NOMO-1 treated with dmso at 0.1 percent for 144 hours (cell line): ENCODE measurements at regions not wholly inside any gene's neighbourhood (a gene's known extent, or its start where the extent isn't known, plus 50 kb on each side); places are given as distances from the start of the nearest gene placed in this dataset.
A peak's percentile ranks its signal among the peaks of the same experiment; 100 is the strongest.

ENCODE experiments used
- DNase-seq: peaks from one replicate; lab custom pipeline; 2025; ENCODE audit not compliant: unreplicated experiment; lab: John Stamatoyannopoulos, UW

DNA sequence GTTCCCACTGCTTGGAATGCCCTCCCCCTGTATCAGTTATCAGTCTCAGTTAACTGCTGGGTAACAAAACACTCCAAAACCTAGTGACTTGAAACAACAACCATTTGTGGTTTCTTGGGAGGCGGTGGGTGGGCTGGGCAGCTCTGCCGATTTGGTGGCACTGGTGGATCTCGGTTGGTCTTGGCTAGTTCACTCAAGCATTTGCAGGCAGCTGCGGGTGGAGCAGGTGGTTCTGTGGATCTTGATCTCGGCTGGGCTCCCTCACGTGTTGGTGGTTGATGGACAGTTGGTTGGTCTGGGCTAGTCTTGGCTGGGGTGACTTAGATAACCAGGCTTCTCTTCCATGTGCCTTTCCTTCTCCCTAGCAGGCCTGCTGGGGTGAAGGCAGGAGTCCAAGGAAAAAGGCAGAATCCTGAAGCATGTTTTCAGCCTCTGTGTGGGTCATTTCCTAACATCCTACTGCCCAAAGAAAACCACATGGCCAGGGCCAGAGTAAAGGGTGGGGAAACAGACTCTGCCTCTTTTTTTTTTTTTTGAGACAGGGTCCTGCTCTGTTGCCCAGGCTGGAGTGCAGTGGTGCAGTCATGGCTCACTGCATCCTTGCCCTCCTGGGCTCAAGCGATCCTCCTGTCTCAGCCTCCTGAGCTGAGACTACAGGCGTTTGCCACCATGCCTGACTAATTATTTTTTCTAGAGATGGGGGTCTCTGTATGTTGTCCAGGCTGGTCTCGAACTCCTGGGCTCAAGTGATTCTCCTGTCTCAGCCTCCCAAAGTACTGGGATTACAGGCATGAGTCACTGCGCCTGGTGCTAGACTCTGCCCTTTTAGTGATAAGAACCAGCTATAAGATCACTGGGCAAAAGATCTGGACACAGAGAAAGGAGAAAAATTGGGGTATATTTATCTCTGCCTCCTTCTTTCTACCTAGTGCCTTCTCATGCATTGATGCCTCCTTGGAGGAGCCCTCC is 183.7 kb downstream of the RGS3 start:
- no peak for DNase-seq

DNA sequence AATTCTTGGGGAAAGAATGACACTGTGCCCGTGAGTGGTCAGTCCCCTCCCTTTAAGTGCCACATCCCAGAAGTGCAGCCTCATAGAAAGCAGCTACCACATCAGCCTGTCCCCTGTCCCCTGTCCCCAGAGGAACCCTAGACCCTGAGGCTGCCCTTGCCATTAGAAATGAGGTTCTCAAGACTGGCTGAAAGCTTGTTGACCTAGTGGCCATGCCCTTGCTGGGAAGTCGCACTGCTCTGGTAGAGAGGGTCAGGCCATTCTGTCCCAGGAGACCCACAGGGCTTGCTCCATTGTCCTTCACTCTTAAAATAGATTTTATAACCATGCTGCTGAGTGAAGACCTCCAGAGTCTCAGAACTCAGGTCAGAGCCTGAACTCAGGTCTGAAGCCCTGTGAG is 184.5 kb downstream of the RGS3 start:
- no peak for DNase-seq

DNA sequence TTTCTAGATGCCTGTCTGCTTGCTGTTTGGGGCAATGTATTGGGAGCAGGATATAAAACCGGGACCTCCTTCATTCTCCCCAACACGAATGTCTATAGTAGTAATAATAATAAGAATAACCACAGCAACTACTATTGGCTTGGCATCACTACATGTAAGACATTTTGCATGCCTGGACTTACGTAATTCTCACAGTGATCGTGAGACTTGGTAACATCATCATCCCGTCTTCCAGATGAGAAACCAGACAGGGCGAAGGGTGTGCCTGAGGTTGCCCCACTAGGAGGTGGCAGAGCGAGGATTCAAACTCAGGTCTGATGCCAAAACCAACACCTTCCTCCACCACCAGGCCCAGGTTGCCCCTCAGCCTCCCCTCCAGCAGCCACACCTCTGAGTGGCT is 185.1 kb downstream of the RGS3 start:
- DNase-seq: no peak

DNA sequence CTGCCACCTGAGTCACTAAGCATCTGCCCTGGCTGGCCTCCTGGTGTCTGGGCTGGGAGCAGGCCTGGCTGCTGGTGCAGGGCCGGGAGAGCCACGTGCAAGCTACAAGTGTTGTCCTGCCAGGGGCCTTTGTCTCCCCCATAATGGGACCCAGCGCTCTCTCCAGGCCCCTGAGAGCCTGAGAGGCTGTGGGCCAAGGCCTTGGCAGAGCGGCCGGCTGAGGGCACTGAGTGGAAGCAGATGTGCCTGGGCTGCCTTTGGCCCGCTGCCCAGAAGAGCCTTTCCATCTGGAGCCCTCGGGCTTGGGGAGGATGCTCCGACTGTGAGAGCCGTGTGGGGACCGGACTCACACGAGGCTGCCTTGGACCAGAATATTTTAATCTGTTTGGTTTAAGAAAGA is 185.5 kb downstream of the RGS3 start:
- no peak for DNase-seq

DNA sequence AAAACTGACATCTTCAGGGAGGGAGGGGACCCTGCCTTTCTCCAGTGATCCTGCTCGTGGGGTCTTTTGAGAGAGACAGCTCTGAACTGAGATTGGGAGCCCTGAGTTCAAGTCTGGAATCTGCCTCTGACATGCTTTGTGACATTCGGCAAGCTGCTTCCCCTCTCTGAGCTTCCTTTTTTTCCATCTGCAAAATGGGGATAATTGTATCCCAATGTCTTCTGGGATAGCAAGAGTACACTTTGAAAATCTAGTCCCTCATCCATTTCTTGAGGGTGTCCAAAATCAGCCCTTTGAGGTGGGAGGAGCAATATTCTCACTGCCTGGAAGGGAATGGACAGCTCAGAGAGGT is 186.3 kb downstream of the RGS3 start:
- no peak for DNase-seq

DNA sequence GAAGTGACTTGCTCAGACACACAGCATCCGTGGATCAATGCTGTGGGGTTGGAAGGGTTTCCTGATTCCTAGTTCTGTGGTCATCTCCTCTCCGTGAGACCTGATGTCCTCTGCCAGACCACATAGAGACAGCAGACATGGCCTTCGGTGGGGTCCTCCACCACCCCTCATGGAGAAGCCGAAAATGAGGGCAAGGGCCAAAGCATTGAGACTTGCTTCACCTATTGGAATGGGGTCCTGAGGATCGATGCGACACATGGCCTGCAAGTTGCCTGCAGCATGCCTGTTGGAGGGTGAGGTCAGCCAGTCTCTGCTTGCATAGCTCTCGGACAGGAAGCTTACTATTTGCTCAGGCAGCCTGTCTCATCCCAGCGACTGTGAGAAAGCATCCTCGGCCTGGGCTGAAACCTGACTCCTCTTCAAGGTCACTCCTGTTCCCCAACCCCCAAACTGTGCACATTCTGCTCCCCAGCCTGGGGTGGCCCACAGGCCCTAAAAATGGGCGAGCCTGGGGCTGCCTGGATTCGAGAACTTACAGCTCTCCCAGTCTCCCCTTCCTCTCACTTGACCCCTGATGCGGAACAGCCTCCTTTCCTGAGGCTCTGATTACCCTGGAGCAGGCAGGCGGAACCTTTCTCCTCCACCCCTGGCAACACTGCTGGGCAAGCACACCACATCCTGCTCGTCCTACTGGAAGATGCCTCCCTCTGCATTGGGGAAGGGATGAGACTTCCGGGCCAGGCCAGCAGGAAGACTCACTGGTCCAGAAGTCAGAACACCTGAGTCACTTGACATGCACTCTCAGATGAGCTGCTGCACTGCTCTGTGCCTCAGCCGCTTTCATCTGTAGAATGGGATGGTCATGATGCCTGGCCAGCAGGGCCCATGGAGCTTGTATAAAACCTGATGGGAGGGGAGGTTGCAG is 186.9 kb downstream of the RGS3 start:
- no peak for DNase-seq

DNA sequence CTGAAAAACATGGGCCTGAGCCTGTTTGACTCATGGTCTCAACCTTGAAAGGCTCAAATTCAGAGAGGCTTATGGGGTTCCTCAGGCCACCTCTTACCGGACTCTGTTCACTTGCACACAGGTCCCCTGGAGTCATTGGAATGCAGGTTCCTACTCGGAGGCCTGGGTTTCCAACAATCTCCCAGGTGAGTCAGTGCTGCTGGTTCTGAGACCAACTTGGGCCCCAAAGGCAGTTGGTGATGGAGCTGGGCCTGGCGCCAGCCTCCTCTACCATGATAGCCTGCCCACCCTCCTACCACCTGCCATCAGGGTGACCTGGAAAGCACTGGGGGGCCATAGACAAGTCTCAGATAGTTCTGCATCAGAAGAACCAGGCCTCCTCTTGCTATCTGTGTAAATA is 188.4 kb downstream of the RGS3 start:
- DNase-seq: no peak

DNA sequence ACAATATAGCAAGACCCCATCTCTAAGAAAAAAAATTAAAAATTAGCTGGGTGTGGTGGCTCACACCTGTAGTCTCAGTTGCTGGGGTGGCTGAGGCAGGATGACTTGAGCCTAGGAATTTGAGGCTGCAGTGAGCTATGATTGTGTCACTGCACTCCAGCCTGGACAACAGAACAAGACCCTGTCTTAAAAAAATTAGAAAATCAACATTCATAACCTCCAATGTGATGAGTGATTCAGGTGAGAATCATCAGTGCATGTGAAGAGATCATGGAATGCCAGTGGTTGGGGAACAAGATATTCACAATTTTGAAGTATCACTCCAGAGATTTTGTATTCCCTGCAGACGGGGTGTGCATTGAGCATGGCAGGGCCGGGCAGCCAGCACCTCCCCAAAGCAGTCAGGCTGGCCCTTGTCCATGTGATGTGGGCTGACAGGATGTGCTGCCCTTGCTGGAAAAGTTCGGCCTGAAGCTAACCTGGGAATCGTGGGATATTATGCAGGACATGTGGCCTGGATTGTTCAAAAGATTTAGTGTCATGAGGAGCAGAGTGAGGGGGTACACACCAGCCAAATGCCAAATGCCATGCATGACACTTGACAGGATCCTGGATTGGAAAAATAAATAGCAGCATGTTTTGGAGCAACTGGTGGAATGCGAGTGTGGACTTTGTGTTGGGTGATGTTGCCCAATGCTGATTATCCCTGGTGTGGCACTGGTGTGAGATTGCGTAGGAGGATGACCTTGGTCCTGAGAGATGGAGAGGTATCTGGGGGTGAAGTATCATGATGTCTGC is 189.0 kb downstream of the RGS3 start:
- DNase-seq: no peak

DNA sequence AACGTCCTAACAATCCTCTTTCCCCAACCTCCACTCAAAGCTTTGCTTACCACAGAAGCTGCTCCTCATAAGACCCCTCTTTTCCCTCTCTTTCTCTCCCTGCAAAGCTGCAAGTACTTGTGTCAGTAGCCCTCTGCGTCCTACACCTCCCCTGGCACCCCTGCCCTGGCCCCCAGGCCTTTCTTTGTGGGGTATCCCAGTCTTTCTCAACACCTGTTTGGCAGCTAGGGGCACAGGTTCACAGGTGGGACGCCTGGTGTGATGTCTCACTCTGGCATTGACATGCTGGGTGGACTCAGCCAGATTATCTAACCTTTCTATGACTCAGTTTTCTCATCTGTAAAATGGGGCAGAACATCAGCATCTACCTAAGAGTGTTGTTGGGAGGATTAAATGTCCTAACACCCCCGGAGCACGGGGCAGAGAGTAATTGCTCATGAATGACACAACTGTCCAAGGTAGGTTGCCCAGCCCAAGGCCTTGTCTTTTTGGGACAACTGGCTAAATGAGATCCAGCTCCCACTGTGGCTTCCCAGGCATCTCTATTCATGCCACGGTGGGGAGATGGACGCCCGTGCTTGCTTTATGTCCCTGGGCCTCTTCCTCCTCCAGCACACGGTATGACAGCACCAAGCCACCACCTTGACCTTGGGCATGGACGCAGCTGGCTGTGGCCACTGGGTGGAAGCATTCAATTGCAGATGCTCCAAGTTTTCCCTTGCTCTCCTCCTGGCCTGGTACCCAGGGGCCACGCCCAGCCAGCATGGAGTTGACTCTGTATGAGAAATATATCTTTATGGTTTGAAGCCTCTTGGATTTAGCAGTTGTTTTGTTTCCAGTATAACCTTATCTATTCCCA is 190.4 kb downstream of the RGS3 start:
- no peak for DNase-seq

DNA sequence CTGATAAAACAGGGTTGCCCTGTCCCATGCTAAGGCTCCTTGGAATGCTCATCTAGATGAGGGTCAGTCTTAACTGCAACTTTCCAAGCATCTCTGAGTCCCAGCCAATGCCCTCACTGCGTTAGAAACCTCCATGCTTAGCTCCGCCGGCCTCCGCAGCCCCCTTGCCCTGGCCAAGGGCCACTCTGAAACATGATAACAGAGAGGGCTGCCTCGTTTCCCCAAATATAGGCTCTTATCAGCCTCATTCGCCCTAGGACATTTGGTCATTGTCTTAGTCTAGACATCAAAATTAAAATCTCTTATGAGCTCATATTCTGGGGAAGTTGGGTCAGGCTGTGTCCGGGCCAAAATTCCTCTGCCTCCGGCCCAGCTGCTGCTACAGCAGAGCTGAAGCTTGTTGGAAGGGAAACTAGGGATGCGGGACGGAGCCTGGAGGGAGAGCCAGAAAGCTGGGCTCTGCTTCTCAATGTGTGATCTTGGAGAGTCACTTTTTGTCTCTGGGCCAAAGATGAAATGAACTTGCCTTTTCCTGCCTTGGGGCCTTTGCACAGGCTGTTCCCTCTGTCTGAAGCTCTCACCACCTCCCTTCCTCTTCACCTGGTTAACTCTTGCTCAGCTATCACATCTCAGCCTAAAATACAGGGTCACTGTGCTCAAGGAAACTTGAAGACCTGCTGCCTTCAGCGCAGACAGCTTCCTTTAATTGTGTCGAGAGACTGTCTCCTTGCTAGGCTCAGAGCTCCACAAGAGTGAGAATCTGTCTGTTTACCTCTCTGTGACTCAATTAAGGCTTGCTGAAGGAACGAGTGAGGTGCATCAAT is 191.3 kb downstream of the RGS3 start:
- no peak for DNase-seq

DNA sequence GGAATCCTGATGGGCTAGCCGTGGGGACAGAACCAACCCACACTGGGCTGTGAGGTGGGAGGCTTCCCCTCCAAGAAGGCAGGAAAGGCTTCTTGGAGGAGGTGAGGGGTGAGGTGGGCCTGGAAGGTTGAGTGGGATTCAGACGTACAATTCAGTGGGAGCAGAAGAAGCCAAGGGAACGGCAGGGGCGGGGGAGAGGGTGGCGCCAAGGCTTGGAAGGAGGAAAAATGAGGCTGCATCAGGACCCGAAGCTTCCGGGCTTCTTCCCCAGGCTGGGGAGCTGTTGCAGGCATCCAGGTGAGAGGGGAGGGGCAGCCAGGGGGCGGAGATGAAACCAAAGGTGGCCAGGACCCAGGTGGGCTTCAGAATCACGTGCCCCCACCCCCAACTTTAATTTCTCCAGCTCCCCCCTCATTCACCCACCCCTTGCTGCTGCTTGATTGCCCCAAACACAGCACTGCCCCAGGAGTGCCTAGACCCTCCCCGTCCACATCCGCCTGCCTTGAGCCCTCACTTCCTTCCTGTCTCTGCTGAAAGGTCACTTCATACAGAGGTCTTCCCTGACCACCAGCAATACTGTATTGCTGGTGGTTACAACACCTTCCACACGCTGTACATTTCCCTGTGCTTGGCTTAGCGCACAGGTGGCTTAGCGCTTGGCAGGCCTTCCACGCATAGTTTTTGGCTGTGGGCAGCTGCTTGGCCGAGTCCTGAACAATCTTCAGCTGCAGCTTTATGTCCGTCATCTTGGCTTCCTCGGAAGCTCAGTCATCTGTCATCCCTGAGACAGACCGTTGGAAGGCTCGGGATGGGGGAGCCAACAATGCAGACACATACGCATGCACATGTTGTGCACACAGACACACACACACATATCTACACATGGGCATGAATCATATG is 193.5 kb downstream of the RGS3 start:
- no peak for DNase-seq

DNA sequence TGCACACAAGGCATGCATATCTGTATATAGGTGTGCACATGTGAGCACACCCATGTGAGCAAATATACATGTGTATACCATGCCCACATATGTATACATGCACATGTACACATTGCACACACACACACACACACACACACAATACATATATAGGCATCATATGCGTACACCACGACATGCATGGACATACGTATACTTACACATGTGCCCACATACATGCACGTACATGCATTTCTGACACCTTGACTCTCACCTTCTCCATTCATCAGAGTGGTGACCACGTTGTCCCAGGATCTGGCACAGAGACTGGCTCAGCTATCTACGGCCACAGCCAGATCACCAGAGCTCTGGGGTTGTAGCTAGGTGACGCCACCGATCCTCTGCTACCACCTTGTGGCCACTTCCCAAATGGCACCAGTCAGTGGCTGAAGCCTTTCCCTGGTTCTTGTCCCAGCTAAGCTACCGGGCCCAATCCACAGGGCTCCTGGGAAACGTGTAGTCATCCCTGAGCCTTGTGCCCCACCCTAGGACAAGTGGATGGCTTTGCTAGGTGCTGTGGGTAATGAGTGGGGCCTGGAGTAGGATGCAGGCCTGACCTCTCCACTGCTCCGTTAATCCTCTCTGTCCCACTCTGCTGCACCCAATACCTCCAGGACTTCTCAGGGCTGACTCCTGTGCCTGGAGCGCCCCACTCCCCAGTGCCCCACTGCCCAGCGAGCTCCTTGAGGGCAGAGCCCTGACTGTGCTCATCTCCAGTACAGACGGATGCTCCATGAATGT is 194.4 kb downstream of the RGS3 start:
- DNase-seq: peak; percentile 48

DNA sequence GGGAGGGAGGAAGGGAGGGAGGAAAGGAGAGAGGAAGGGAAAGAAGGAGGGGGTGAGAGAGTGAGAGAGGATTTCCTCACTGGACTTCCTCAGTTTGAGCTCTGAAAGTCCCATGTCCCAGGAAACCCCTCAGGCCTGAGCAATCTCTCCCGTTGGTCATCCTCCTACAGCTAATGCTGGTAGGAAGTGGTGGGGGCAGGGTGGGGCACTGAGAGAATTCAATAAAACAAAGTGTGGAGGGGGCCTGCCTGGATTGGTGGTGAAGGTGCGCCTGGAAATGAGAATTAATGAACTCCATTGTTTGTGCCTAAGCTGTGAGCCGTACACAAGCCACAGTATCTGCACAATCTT is 195.0 kb downstream of the RGS3 start:
- DNase-seq: no peak

DNA sequence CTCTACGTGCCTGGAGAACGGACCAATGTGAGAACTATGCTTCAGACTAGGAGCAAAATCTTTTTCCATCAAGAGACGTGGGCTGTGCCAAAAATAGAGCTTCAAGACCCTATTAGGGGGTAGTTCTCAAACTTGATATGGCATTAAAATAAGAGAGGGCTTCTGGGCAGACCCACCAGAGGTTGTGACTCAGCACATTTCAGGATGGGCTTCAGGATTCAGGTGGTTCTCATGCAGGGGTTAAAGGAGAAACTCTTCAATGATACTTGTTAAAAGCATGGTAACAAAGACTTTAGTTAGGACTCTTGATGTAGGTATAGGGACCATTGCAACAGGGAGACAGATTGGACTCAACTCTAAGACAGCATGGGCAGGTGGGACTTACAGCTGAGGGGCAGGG is 195.5 kb downstream of the RGS3 start:
- DNase-seq: no peak

DNA sequence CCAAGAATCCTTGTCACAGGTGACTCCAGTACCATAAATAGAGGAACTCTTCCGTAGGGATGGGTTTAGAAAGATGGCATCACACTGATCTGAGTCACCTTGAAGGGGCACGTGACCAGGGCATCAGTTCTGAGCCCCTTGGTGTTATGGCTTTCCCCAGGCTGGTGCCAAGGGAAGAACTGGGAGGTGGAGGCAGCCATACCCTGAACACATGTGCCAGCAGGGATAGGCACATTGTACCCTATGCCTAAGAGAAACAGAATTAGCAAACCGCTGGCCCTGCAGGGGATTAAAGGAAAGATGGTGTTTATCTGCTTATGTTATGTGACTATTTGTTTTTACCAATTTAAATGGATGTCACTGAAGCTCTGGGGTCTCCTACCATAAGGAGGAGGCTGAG is 196.2 kb downstream of the RGS3 start:
- DNase-seq: no peak

DNA sequence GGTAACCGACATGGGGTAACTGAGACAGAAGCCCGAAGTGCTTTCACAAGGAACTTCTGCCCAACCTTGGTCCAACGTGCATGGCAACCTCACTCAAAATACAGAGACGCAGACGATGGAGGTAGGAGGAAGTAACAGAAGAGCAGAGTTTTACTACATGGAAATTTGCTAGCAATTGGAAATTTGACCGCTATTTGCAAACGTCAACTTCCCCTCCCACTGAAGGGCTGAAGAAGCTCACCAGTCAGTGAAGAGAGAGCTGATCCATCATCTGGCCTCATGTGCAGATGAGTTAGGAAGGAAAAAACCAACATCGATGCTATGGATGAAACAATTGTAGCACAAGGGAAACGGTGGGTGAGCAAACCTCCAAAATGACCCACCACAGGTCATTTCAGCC is 196.7 kb downstream of the RGS3 start:
- peak; percentile 4 for DNase-seq

DNA sequence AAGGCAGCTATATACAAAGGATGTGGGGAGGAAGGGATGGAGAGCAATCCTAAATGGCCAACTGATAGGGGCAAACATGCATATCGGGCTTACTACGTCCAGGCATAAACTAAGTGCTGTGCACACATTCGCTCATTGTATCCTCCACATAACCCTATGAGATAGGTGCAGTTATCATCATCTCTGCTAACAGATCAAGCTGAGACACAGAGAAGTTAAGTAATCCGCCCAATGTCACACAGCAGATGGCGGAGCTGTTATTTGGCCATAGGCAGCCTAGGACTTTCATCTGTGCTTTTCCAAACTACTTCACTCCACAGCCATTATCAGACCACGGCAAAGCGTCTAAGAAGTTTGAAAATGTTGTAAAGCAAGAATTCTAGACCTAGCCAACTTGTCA is 197.5 kb downstream of the RGS3 start:
- DNase-seq: no peak
